Hematopoietic multipotent progenitor cell treated with erythropoietin and hydrocortisone succinate and interleukin-3 and kit ligand, for 17 days (in vitro differentiated cells): ENCODE measurements at regions not wholly inside any gene's neighbourhood (a gene's known extent, or its start where the extent isn't known, plus 50 kb on each side); places are given as distances from the start of the nearest gene placed in this dataset.
"Not testable (repeated sequence)": the region's sequence is repeated elsewhere in the genome, so short reads cannot be mapped to it uniquely, and the experiment has no call there.

Experiments
- DNase-seq: peaks from one replicate; pipeline ENCODE4 v3.0.0-alpha.2; 2015; ENCODE audit warnings: low spot score

DNA sequence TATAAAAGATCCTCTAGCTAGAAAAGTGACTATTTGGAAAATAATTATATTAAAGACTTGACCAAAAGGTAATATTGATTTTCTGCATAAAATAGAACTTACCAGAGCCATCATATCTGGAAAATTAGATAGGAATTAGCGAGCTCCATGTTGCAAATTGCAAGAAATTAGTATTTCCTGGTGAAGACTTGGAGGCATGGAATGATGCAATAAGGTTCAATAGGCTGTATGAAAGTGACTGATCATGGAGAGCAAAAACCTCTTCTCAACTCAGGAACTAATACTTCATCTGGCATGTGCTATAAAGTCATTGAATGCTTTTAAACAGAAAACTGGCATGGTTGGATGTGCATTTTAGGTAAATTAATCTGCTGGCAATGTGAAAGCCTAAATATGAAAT is 66.3 kb upstream of the UFM1 start:
- no peak for DNase-seq

DNA sequence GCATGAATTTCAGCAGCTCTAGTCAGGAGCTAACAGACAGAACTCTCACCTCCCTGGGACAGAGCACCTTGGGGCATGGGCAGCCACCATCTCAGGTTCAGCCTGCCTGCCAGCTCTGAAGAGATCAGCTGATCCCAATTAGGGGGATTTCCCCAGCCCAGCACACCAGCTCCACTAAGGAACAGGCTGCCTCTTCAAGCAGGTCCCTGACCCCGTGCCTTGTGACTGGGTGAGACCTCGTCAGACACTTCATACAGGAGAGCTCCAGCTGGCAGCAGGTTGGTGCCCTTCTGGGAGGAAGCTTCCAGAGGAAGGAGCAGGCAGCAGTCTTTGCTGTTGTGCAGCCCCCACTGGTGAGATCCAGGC is 84.5 kb upstream of the UFM1 start:
- DNase-seq: no peak

DNA sequence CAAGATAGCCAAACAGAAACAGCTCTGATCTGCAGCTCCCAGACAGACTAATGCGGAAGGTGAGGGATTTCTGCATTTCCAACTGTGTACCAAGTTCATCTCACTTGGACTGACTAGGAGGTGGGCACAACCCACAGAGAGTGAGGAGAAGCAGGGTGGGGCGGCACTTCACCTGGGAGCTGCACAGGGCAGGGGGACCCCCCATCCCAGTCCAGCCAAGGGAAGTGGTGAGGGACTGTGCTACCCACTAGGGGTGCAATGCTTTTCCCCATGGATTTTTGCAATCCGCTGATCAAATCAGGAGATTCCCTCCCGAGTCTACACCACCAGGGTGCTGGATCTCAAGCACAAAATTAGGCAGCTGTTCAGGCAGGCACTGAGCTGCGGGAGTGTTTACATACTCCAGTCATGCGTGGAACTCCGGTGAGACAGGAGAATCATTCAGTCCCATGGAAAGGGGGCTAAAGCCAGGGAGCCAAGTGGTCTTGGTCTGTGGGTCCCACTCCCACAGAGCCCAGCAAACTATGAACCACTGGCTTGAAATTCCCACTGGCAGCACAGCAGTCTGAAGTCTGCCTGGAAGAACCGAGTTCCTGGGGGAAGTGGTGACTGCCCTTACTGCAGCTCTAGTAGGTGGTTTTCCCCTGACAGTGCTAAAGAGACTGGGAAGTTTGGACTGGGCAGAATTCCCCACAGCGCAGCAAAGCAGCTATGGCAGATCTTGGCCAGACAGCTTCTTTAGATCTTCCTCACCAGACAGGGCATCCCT is 85.1 kb upstream of the UFM1 start:
- no peak for DNase-seq

DNA sequence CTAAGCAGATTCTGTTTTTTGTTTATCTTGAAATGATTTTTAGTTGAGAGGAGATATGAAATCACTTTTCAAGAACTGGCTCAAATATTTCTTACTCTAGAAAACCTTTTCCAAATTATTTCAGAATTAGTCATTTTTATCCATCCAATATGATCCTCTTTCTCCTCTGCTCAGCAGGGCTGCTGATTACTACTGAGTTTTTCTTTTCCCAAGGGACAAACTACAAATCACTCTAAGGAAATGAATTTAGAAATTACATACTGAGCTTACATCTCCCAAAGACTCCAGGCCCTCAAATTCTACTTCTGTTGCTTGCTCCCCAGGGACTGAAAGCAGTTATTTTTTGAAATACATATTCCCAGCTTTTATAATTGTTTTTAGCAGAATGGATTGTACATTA is 87.4 kb upstream of the UFM1 start:
- no peak for DNase-seq

DNA sequence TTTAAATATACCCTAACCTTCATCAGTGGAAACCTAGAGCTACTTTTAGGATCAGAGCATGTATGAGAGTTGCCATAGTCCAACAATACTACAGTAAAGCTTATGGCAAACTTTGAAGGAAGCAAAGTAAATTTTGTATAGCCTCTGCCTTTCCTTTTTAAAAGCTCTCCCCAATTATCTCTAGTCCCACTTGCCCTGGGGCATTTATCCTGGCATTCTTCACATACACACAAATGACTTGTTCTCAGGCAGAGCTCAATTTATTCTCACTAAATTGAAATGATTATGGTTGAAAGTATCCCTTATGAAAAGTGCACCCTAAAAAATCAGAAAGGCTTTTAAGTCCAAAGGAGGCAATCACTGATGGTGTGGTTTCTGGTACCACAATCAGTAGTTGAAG is 94.1 kb upstream of the UFM1 start:
- DNase-seq: no peak

DNA sequence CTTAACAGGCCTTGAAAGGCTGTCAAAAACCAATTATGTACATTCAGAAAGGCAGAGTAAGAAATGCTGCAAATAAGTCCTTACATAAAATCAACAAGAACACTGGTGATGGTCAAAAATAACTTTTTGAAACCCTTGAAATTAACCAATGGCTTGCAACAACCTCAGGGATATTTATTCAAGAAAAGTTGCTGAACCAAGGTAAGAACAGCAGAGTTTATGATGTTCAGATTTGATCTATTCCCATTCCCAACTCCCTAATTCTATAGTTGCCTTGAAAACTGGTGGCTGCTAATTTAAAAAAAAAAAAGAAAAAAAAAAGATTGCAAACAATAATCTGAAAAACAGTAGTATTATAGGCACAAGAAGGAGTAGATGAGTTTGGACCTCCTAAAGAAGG is 109.8 kb upstream of the UFM1 start:
- no peak for DNase-seq

DNA sequence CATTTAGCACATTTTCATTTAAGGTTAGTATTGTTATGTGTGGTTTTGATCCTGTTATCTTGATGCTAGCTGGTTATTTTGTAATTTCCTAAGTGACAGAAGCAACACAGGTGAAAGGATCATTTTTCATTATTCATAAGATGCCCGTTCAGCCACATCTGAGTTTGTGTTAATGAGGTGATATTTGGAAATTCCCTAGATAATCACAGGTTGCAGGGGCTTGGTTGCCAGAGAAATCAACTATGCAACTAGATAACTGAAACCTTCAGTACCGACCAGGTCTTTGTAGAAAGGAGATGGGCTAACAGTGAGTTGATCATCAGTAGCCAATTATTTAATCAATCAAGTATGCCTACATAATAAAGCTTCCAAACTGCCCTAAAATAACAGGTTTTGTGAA is 121.3 kb upstream of the UFM1 start:
- DNase-seq: no peak

DNA sequence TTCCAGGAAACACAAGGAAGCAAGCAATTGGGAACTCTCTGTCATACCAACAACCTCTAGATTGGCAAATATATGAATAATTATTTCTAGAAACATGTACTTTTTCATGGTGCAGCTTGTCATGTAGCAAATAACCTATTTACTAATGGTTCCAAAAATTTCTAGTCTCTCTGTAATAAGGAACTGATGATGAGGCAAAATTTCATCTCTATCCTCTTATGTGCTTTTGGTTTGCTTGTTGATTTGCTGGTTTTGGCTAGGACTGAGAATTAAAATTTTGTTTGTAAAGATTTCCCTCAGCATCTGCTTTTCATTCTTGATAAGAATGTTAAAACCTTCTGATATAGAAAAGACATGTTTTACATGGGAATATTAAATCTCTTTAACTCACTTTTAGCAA is 123.2 kb upstream of the UFM1 start:
- DNase-seq: no peak

DNA sequence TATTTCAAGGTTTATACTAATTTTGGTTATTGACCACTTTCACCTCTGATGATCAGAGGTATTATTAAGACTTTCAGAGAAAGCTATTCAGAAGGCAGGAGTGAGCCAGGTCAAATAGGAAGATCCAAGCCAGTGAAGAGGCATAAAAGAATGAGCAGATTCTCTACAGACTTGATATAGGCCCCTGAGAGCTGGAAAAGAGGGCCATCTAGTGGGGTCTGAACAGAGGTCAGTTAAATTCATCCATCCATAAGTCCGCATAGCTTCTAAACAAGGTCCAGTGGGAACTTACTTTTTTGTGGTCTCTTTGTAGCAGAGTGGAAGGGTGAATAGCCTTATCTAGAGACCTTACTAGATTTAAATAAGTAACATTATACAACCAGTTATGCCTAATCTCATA is 126.6 kb upstream of the UFM1 start:
- no peak for DNase-seq

DNA sequence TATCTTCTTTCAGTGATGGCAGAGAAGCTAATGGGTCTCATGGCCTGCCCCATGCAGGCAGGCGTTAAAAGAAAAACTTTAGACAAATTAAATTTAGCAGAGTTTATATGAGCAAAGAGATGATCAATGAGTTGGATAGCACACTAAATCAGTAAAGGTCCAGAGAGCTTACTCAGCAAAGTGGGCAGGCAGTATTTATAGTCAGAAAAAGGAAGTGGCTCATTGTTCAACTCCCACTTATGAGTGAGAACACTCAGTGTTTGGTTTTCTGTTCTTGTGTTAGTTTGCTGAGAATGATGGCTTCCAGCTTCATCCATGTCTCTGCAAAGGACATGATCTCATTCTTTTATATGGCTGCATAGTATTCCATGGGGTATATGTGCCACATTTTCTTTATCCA is 128.5 kb upstream of the UFM1 start:
- DNase-seq: not testable (repeated sequence)

DNA sequence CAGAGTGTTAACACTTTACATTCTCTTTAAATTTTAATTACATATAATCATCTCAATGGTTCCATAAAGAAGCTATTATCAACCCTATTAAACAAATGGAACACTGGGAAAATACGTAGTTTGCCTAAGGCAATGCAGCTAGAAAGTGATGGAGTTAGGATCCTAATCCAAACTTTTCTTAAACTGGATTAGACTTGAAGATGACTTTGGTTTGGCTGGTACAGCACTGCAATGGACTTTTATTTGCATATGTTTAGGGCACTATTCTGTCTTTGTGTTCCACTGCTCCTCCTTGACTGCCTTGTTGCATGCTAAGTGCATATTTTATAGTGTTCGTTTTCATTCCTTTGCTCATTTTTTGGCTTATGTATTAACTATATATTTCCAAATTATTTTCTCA is 133.5 kb upstream of the UFM1 start:
- no peak for DNase-seq

DNA sequence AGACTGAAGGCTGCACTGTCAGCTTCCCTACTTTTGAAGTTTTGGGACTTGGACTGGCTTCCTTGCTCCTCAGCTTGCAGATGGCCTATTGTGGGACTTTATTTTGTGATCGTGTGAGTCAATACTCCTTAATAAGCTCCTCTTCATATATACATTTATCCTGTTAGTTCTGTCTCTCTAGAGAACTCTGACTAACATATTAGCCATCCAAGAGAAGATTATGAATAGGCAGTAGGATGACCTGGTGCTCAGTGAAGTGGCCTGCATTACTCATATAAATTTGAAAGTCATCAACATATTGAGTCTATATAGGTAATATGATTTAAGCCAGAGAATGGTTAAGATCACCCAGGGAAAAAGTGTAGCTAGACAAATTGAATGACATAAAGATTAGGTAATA is 136.3 kb upstream of the UFM1 start:
- DNase-seq: no peak

DNA sequence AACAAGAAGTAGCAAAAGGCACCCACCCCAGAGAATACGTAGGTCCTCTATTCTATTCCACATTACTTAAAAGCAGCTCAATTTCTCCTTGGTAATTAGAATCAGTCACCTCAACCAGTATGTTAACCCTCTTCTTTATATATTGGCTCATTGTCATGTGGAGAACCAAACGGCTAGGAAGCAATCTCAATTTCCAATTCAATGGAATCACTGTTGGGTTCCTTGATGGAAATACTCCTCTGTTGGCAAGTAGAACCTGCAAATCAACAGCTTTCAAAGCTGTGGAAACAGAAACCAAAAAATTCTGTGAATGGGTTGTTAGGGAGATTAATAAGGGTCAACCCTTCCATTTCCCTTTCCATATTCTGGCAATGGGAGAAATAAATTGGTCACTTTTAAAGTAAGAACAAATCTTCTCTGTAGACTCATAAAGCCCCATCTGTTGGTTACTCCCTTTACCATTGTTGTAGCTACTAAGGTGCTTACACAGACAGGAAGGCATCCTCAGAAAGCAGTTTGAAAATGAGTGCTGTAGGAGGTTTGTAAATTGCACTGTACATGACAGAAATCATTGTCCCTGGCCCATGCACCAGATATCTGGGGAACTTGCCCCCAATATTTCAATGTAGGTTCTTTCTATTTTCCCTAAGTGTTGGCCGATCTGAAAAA is 138.6 kb upstream of the UFM1 start:
- DNase-seq: no peak

DNA sequence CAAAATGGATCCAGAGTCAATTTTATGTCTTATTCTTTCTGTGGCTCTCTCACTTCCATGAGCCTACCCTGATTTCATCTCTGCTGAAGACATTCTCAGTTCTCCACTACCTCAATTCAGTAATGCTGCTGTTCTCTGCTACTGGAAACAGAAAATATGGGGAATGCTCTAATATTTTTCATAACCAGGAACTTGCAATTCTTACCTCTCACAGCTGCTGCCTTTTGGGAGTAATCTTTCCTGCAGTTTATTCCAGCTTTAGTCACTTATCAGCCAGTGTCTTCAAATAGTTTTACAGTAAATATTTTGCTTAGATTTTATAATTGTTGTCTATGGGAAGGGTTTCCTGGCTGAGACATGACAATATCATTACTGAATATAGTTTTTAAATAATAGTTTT is 145.1 kb upstream of the UFM1 start:
- no peak for DNase-seq

DNA sequence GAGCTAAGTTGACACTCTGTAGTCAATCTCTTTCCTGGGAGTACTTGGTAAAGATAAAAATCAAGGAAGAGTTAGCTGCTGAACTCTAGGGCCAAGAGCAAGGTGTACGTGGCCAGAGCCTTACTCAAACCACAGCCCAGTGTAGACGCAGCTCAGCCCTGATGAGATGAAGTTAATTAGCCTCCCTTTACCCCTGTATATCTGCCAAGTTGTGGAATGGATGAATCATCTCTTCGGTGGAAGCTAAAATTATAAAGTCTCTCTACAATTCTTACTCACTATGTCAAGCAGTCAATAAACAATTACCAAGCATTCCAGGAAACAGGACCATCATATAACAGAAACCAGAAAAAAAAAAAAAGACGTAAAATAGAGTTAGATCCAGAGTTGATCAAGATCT is 146.9 kb upstream of the UFM1 start:
- DNase-seq: no peak

DNA sequence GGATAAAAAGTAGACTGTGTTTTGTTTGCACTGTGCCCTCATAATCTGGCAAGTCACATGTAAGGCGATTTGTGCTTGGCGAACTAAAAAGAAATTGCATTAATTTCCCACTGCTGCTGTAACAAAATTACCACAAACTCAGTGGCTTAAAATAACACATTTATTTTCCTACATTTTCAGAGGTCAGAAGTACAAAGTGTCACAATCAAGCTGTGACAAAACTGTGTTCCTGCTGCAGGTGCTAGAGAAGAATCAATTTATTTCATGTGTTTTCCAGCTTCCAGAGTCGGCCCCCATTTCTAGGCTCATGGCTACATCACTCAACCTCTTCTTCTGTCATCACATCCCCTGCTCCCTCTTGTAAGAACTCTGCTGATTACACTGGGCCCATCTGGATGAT is 158.6 kb upstream of the UFM1 start:
- no peak for DNase-seq

DNA sequence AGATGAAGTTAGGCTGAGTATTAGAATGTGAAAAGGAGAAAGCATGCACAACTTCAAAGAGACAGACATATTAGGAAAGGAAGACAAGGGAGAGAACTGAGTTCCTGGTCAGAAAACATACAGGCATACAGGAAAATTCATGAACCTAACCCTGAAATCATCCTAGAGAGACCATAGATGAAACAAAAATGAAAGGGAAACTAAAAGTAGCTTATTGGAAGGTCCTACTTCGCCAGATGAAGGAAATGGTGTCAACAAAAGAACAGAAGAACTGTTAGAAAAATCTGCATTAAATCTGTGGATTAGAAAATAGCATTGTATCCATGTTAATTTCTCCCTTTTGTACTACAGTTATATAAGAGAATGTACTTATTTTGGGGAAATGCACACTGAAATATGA is 169.0 kb upstream of the UFM1 start:
- DNase-seq: no peak

DNA sequence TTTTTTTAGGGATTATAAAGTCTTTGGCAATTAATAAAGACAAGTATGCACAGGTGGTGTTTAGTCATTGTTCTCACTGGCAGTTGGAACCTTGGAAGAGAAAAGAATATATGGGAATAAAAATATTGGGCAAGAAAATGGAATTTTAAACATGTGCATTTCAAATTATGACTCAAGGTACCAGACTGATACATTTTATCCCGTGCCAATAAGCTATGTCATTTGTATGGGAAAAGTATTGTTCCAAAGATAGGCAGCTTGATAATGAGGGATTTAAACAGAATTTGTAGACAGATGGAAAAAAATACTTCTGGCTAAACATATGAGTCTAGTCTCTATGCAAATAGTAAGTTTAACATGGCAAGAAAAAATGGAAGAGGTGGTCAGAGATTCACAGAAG is 169.5 kb upstream of the UFM1 start:
- no peak for DNase-seq

DNA sequence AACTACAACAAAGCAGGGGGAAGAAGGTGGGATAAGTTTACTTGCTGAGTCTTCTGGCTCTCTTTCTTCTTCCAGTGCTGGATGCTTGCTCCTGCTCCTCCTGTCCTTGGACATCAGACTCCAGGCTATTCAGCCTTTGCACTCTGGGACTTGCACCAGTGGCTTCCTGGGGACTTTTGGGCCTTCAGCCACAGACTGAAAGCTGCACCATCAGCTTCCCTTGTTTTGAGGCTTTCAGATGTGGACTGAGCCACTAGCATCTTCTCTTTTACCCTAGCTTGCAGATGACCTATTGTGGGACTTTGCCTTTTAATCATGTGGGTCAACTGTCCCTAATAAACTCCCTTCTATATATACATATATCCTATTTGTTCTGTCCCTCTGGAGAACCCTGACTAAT is 173.0 kb upstream of the UFM1 start:
- no peak for DNase-seq

DNA sequence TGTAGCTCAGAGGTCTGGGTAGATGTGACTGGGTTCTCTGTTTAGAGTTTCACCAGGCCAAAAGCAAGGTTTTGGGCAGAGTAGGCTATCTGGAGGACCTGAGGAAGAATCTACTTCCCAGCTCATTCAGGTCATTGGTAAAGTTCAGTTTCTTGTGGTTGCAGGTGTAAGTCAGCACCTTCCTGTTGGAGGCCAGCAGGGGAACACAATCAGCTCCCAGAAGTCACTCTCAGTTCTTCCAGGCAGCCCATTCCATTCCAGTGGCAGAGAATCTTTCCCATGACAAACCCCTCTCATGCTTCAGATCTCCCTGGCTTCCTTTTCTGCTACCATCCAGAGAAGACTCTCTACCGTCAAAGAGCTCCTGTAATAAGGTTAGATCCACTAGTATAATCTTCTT is 176.2 kb upstream of the UFM1 start:
- no peak for DNase-seq

DNA sequence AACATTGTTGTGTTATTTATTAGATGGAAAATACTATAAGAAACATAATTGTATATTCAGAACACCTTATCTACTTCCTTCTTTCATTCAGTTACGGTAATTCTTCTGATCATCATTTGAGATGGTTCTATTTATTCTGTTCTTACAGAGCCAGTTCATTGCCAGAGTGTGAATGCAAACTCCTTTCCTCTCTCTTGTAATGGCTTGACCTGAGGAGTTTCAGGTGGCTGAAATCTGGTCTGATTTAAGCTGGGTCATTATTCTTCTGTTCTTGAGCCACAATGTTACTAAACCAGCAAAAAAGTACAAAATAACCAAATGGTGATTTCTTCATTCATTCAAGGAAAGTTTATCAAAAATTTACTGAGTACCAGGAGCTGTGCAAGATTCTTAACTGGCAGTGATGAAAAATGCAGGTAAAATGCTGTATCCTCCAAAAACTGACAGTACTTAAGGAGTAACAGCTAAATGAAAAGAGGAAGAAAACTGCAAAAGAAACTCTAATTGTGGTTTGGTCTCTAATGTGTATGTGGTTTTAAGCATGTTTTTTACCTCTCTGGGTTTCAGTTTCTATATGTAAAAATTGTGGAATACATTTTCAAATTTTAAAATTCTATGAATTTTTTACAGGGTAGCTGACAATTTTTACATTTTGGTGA is 182.4 kb upstream of the UFM1 start:
- no peak for DNase-seq

DNA sequence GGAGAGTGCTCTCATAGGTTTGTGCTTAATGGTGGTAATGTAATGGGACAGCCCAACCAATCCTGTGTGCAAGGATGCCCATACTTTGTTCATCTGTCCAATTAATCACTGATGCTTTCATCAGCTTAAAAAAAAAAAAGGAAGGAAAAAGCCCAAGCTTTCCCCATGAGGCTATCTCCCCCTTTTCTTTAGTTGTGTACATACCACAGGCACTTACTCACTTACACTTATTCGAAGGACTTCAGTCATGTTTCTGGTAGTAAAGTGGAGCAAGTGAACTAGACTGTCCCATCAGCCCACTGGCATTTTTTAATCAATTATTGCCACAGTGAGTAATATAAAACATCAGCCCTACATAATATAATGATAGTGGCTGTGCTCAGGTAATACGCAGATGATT is 183.5 kb upstream of the UFM1 start:
- DNase-seq: no peak

DNA sequence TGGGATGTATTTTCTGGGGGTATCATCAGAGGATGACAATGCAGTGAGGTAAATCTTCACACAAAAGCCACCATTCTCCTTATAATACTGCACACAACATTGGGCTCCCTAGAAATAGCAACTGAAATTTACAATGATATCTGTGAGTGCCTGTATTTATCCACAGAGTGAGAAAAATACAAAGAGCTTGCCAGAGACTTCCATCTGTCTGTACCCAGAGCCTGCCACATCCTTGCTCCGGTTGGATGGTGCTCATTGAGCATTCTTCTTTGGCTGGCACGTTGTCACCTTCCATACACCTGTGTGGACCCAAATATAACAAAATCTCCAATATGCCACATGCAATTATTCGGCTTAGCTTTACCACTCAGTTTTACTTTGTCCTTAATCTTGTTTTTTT is 189.5 kb upstream of the UFM1 start:
- DNase-seq: no peak

DNA sequence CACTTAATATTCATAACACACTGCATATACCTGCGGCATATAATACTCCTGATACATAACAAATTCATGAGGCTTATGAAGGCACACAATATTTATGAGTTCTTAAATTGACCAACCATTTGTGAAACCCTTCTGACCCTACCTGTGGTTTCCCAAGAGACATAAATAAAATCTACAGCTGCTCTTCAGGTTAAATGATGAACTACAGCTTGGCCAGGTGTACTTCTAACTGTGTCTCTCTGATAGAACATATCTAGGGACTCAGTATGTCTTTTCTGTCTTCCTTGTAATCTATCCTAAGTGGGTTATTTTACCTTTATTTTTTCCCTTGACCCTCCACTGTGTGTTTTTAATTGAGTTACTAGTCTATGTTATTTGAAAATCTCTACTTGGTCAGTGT is 189.9 kb upstream of the UFM1 start:
- DNase-seq: no peak
